ENCODE measurements at regions not wholly inside any gene's neighbourhood (a gene's known extent, or its start where the extent isn't known, plus 50 kb on each side); places are given as distances from the start of the nearest gene placed in this dataset.

- Histone ChIP-seq H3K9me3 (ENCODE audit: control insufficient read depth, insufficient read depth, low read depth, low read length) (no peaks in the 10 kb centered on the region), H3K27me3 (ENCODE audit: control insufficient read depth, insufficient read depth, low read length) (no peaks in the 10 kb centered on the region), H3K27ac (ENCODE audit: low read length) (no peak overlapping the region), H3K4me3 (ENCODE audit: low read depth in 2 of 2, low read length in 2 of 2) (no peak overlapping the region), H3K36me3 (ENCODE audit: control insufficient read depth, insufficient read depth, low read length) (no peaks in the 10 kb centered on the region), H3K4me1 (ENCODE audit: control insufficient read depth, insufficient read depth, low read length) (no peaks in the 10 kb centered on the region)
- intact Hi-C loops (cut with micrococcal nuclease; ENCODE audit: unreplicated experiment) (no loop called here), in situ Hi-C loops (cut with HindIII; ENCODE audit: low pct_unique_long_range_greater_than_20kb, low sequenced_read_pairs) (no loop called here)
- CTCF ChIA-PET, result no interaction called here
- TF ChIP-seq POLR2AphosphoS5 (IDR thresholded peaks at IDR 0.05; ENCODE audit: low read depth, low read length) (no peak), REST (IDR thresholded peaks at IDR 0.05; ENCODE audit: insufficient read depth in 1 of 2, low read depth in 2 of 2, low read length in 1 of 2) (no peak)
- BruUV-seq (replicated peaks), result no TSS peak
- DNase-seq (ENCODE audit: low read depth, low spot score) (no peak), ATAC-seq (no peak)
- POLR2A ChIA-PET, result no interaction called here
Measured at GRCh38 chr2:76295762-76296161, 585.0 kb upstream of the GCFC2 start.

- CTCF ChIA-PET, result no interaction called here
- Histone ChIP-seq H3K27me3 (ENCODE audit: control insufficient read depth, insufficient read depth, low read length) (no peaks in the 10 kb centered on the region), H3K4me1 (ENCODE audit: control insufficient read depth, insufficient read depth, low read length) (no peaks in the 10 kb centered on the region), H3K9me3 (ENCODE audit: control insufficient read depth, insufficient read depth, low read depth, low read length) (no peaks in the 10 kb centered on the region), H3K36me3 (ENCODE audit: control insufficient read depth, insufficient read depth, low read length) (no peaks in the 10 kb centered on the region), H3K27ac (ENCODE audit: low read length) (no peak overlapping the region), H3K4me3 (ENCODE audit: low read depth in 2 of 2, low read length in 2 of 2) (no peak overlapping the region)
- in situ Hi-C loops (cut with HindIII; ENCODE audit: low pct_unique_long_range_greater_than_20kb, low sequenced_read_pairs) (no loop called here), intact Hi-C loops (cut with micrococcal nuclease; ENCODE audit: unreplicated experiment) (no loop called here)
- TF ChIP-seq REST (IDR thresholded peaks at IDR 0.05; ENCODE audit: insufficient read depth in 1 of 2, low read depth in 2 of 2, low read length in 1 of 2) (no peak), POLR2AphosphoS5 (IDR thresholded peaks at IDR 0.05; ENCODE audit: low read depth, low read length) (no peak), SIN3A (IDR thresholded peaks at IDR 0.05; ENCODE audit: borderline replicate concordance, insufficient read depth, low read depth, low read length) (no peak), TCF7L2 (IDR thresholded peaks at IDR 0.05; ENCODE audit: low read depth, low read length) (no peak), CTCF (IDR thresholded peaks at IDR 0.05) (no peak)
- ATAC-seq, result no peak
- POLR2A ChIA-PET, result no interaction called here
- BruUV-seq (replicated peaks), result no TSS peak
- no peak for DNase-seq (ENCODE audit: low read depth, low spot score)
Measured at GRCh38 chr2:76288598-76288997, 577.9 kb upstream of the GCFC2 start.

Measured in Panc1 (cell line).